Transverse colon (tissue), 4 donors: ENCODE measurements at regions not wholly inside any gene's neighbourhood (a gene's known extent, or its start where the extent isn't known, plus 50 kb on each side); places are given as distances from the start of the nearest gene placed in this dataset.

Source experiments
- DNase-seq: peaks from one replicate; pipeline ENCODE4 v3.0.0-alpha.2; 2019
- H3K27ac ChIP-seq, 4 donors: fragments of 200-600 bp; sonication (generic); 2 replicates each; pipeline ENCODE4 v1.5.1; 2016 to 2018; ENCODE audit warnings: inconsistent platforms in 4 of 4
- H3K27me3 ChIP-seq: fragments of 200-600 bp; sonication (generic); 2 replicates; pipeline ENCODE4 v1.5.1; 2017; ENCODE audit warnings: inconsistent platforms
- H3K36me3 ChIP-seq, 4 donors: fragments of 200-600 bp; sonication (generic); 2 replicates each; pipeline ENCODE4 v1.5.1; 2017 to 2019; ENCODE audit warnings: inconsistent platforms in 4 of 4
- H3K4me1 ChIP-seq, 4 donors: fragments of 200-600 bp; sonication (generic); 2 replicates each; pipeline ENCODE4 v1.5.1; 2017 to 2020; ENCODE audit warnings: inconsistent platforms in 4 of 4
- H3K4me3 ChIP-seq, 4 donors: fragments of 200-600 bp; sonication (generic); 1 replicate in 1 of 4; 2 replicates in 3 of 4; pipeline versions ENCODE4 v1.5.1 to v1.6.1; 2017 to 2019; ENCODE audit warnings: inconsistent platforms in 4 of 4
- H3K9me3 ChIP-seq, 2 donors: fragments of 200-600 bp; sonication (generic); 2 replicates each; pipeline ENCODE4 v1.5.1; 2017 to 2019; ENCODE audit warnings: inconsistent platforms in 2 of 2
- CTCF ChIP-seq, 5 experiments: fragments of 200-600 bp in 3 of 5; fragments of 450-650 bp in 2 of 5; sonication (generic) in 3 of 5; IDR thresholded peaks; 1 replicate in 2 of 5; 2 replicates in 3 of 5; pipeline ENCODE4 v1.5.1; 2016 to 2017; ENCODE audit warnings: antibody characterized with exemption in 5 of 5, inconsistent platforms in 3 of 5, mild to moderate bottlenecking in 2 of 5, moderate library complexity in 1 of 5
- EP300 ChIP-seq: sonication (generic); formaldehyde crosslinking; IDR thresholded peaks from one replicate; pipeline ENCODE4 v1.6.1; 2017; ENCODE audit warnings: antibody characterized with exemption, low read depth
- POLR2A ChIP-seq: fragments of 450-650 bp; IDR thresholded peaks from one replicate; pipeline ENCODE4 v1.6.1; 2016; ENCODE audit warnings: antibody characterized with exemption, mild to moderate bottlenecking, moderate library complexity
- POLR2AphosphoS5 ChIP-seq, 3 donors: sonication (generic); formaldehyde crosslinking; IDR thresholded peaks; one replicate each; pipeline ENCODE4 v1.6.1; 2016; ENCODE audit warnings: antibody characterized with exemption in 3 of 3
- WGBS, 2 donors: methylation state at CpG; one replicate each; pipeline ENCODE4 v1.1.5; 2018; ENCODE audit warnings: low coverage in 1 of 2; 5-methylcytosine and 5-hydroxymethylcytosine counted together
- in situ Hi-C, 4 donors: fragments of 200-750 bp; cut with MboI; loops; one replicate each; pipeline versions ENCODE4 v1.15.0 to v1.15.1; 2017; ENCODE audit warnings: low sequenced_read_pairs in 3 of 4, low pct_ligation_motif_present in 1 of 4, low pct_unique_long_range_greater_than_20kb in 1 of 4
- intact Hi-C: fragments of 100-400 bp; cut with DNase I; formaldehyde crosslinking; loops from one replicate; pipeline ENCODE4 v1.15.1; 2023; ENCODE audit warnings: low total_unique reads

GRCh38 chr12:73465106-73465505, 1072.5 kb upstream of the ATXN7L3B start:
- Histone ChIP-seq H3K4me1 (no peaks in the 10 kb centered on the region), H3K36me3 (no peaks in the 10 kb centered on the region), H3K27me3 (no peaks in the 10 kb centered on the region), H3K27ac (no peak overlapping the region), H3K4me3 (no peak overlapping the region), H3K9me3 (no peaks in the 10 kb centered on the region)
- in situ Hi-C loops = no loop called here
- WGBS, 2 donors = 58% methylated on average over 4 of the region's 4 CpGs; no CpG with 5 or more reads in 1 of the 2 donors
- no peak for DNase-seq
- TF ChIP-seq EP300 (no peak), CTCF (IDR thresholded peaks at IDR 0.05) (no peak), POLR2A (no peak), POLR2AphosphoS5 (IDR thresholded peaks at IDR 0.05) (no peak)
- intact Hi-C loops = no loop called here

GRCh38 chr12:73486256-73486655, 1051.4 kb upstream of the ATXN7L3B start:
- Histone ChIP-seq H3K4me3 (no peak overlapping the region), H3K4me1 (no peaks in the 10 kb centered on the region), H3K27ac (no peak overlapping the region), H3K27me3 (no peaks in the 10 kb centered on the region), H3K9me3 (peaks cover 0 to 14% of the 10 kb centered on the region in 2 donors), H3K36me3 (no peaks in the 10 kb centered on the region)
- intact Hi-C loops = no loop called here
- no peak for TF ChIP-seq POLR2A
- no peak for TF ChIP-seq CTCF (IDR thresholded peaks at IDR 0.05)
- no peak for TF ChIP-seq EP300
- TF ChIP-seq POLR2AphosphoS5 (IDR thresholded peaks at IDR 0.05) = no peak
- in situ Hi-C loops = no loop called here
- no peak for DNase-seq

- no peak for TF ChIP-seq POLR2A
- TF ChIP-seq POLR2AphosphoS5 (IDR thresholded peaks at IDR 0.05) = no peak
- no peak for TF ChIP-seq EP300
- no peak for TF ChIP-seq CTCF (IDR thresholded peaks at IDR 0.05)
- Histone ChIP-seq H3K27ac (no peak overlapping the region), H3K27me3 (no peaks in the 10 kb centered on the region), H3K36me3 (no peaks in the 10 kb centered on the region), H3K4me3 (no peak overlapping the region), H3K4me1 (no peaks in the 10 kb centered on the region), H3K9me3 (no peaks in the 10 kb centered on the region)
- no peak for DNase-seq
- in situ Hi-C loops (no loop called here), intact Hi-C loops (no loop called here)
- 40 to 62% methylated on average over 1 of the region's 1 CpG for whole genome bisulfite sequencing, 2 donors
Measured at GRCh38 chr12:73506611-73507010, 1031.0 kb upstream of the ATXN7L3B start.

- 71% methylated on average over 3 of the region's 3 CpGs; no CpG with 5 or more reads in 1 of the 2 donors for WGBS, 2 donors
- in situ Hi-C loops (no loop called here), intact Hi-C loops (loop anchor here (5.0 kb wide), 1 partner anchor 898 kb away; no protein-coding TSS in a partner anchor)
- H3K27ac ChIP-seq = no peak overlapping the region
- no peaks in the 10 kb centered on the region for H3K27me3 ChIP-seq
- no peaks in the 10 kb centered on the region for H3K9me3 ChIP-seq
- H3K4me3 ChIP-seq = no peak overlapping the region
- TF ChIP-seq POLR2AphosphoS5 (IDR thresholded peaks at IDR 0.05) (no peak), CTCF (IDR thresholded peaks at IDR 0.05) (no peak), POLR2A (no peak), EP300 (no peak)
- no peak for DNase-seq
- H3K36me3 ChIP-seq = no peaks in the 10 kb centered on the region
- no peaks in the 10 kb centered on the region for H3K4me1 ChIP-seq
Measured at GRCh38 chr12:73514672-73515071, 1023.0 kb upstream of the ATXN7L3B start.
